ENCODE measurements at regions not wholly inside any gene's neighbourhood (a gene's known extent, or its start where the extent isn't known, plus 50 kb on each side); places are given as distances from the start of the nearest gene placed in this dataset.

- TF ChIP-seq ZNF462 (CRISPR knock-in tag; IDR thresholded peaks at IDR 0.05) = no peak
- TF ChIP-seq STAT1 (IDR thresholded peaks at IDR 0.05; ENCODE audit: unreplicated experiment) = no peak
These were observed 73.9 kb upstream of the WDR75 start (continued) for GRCh38 chr2:189367343-189367742.

GRCh38 chr2:189369566-189369965, 71.7 kb upstream of the WDR75 start:
- Histone ChIP-seq H3K4me2 (no peak overlapping the region), H3K36me3 (ENCODE audit: insufficient read depth) (no peaks in the 10 kb centered on the region)

More at GRCh38 chr2:189369566-189369965, 71.7 kb upstream of the WDR75 start:
- H4K20me1 ChIP-seq (replicated peaks; ENCODE audit: insufficient read depth) = no peaks in the 10 kb centered on the region
- H2AFZ ChIP-seq = no peak overlapping the region
- H3K4me1 ChIP-seq (ENCODE audit: insufficient read depth) = no peaks in the 10 kb centered on the region
- TF ChIP-seq EZH2 (IDR thresholded peaks at IDR 0.05; ENCODE audit: low read depth, unreplicated experiment) = no peak
- TF ChIP-seq NANOG (IDR thresholded peaks at IDR 0.05; ENCODE audit: borderline replicate concordance) = no peak
- TF ChIP-seq CREB1 (CRISPR knock-in tag; IDR thresholded peaks at IDR 0.05; ENCODE audit: low read depth) = no peak
- no peak for TF ChIP-seq EZH2phosphoT487 (IDR thresholded peaks at IDR 0.05; ENCODE audit: unreplicated experiment)
- TF ChIP-seq CTCF (conservative IDR thresholded peaks at IDR 0.05; ENCODE audit: low read depth in 2 of 2) = no peak
- TF ChIP-seq ZNF331 (CRISPR knock-in tag; IDR thresholded peaks at IDR 0.05; ENCODE audit: low read depth) = no peak
- Mint-ChIP-seq H3K4me1 (no peaks in the 10 kb centered on the region), H3K4me3 (no peak overlapping the region), H3K36me3 (ENCODE audit: low read depth) (no peaks in the 10 kb centered on the region), H3K27me3 (ENCODE audit: insufficient read depth, low read depth, poor library complexity) (no peaks in the 10 kb centered on the region), H3K9me3 (no peaks in the 10 kb centered on the region), H3K27ac (no peak overlapping the region)
- no peak overlapping the region for H3K27ac ChIP-seq (ENCODE audit: low read depth)
- no peaks in the 10 kb centered on the region for H3F3A ChIP-seq (replicated peaks; ENCODE audit: low read depth)
- no peak overlapping the region for H3K4me3 ChIP-seq
- DNase-seq (ENCODE audit: low spot score) (no peak), ATAC-seq (no peak)
- no peaks in the 10 kb centered on the region for H3K27me3 ChIP-seq (ENCODE audit: insufficient read depth)
- no peaks in the 10 kb centered on the region for H3K9me2 ChIP-seq (ENCODE audit: insufficient read depth)
- no peaks in the 10 kb centered on the region for H3K79me2 ChIP-seq (replicated peaks; ENCODE audit: insufficient read depth)

All from GM23338 (cell line).